Adrenal gland (tissue), 5 donors: ENCODE measurements at regions not wholly inside any gene's neighbourhood (a gene's known extent, or its start where the extent isn't known, plus 50 kb on each side); places are given as distances from the start of the nearest gene placed in this dataset.

Experiments used
- POLR2A ChIP-seq, 2 donors: fragments of 450-650 bp; IDR thresholded peaks; one replicate each; pipeline ENCODE4 v1.6.1; 2017; ENCODE audit warnings: antibody characterized with exemption in 2 of 2, mild to moderate bottlenecking in 2 of 2, moderate library complexity in 1 of 2
- TF ChIP-seq, protein P1 (sequence below), 6 experiments: fragments of 450-650 bp in 4 of 6; fragments of 200-600 bp in 2 of 6; sonication (generic) in 1 of 6; IDR thresholded peaks; 1 replicate in 5 of 6; 2 replicates in 1 of 6; pipeline versions ENCODE4 v1.5.1 to v1.8.0; 2016 to 2021; ENCODE audit warnings: antibody characterized with exemption in 6 of 6, mild to moderate bottlenecking in 2 of 6, moderate library complexity in 1 of 6
- donor health status: DM: no; HTN: no; CAD: no.

- TF ChIP-seq, protein P1, sequence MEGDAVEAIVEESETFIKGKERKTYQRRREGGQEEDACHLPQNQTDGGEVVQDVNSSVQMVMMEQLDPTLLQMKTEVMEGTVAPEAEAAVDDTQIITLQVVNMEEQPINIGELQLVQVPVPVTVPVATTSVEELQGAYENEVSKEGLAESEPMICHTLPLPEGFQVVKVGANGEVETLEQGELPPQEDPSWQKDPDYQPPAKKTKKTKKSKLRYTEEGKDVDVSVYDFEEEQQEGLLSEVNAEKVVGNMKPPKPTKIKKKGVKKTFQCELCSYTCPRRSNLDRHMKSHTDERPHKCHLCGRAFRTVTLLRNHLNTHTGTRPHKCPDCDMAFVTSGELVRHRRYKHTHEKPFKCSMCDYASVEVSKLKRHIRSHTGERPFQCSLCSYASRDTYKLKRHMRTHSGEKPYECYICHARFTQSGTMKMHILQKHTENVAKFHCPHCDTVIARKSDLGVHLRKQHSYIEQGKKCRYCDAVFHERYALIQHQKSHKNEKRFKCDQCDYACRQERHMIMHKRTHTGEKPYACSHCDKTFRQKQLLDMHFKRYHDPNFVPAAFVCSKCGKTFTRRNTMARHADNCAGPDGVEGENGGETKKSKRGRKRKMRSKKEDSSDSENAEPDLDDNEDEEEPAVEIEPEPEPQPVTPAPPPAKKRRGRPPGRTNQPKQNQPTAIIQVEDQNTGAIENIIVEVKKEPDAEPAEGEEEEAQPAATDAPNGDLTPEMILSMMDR (IDR thresholded peaks at IDR 0.05) = no peak
- no peak for TF ChIP-seq POLR2A (IDR thresholded peaks at IDR 0.05)
Measured at GRCh38 chr14:41374092-41374491, 232.6 kb upstream of the LRFN5 start.
